ENCODE measurements at regions not wholly inside any gene's neighbourhood (a gene's known extent, or its start where the extent isn't known, plus 50 kb on each side); places are given as distances from the start of the nearest gene placed in this dataset.
"Not testable (repeated sequence)": the region's sequence is repeated elsewhere in the genome, so short reads cannot be mapped to it uniquely, and the experiment has no call there.

GRCh38 chr4:3880615-3881120 lies 114.5 kb downstream of the ADRA2C start:
- Mint-ChIP-seq H3K4me1 (ENCODE audit: low read depth, unreplicated experiment) (no peaks in the 10 kb centered on the region), H3K4me3 (ENCODE audit: low read depth, unreplicated experiment) (no peak overlapping the region), H3K27ac (ENCODE audit: unreplicated experiment) (no peak overlapping the region), H3K9me3 (ENCODE audit: low read depth, unreplicated experiment) (peaks cover 5% of the 10 kb centered on the region), H3K36me3 (ENCODE audit: insufficient read depth, unreplicated experiment) (no peaks in the 10 kb centered on the region), H3K27me3 (ENCODE audit: unreplicated experiment) (peaks cover 87% of the 10 kb centered on the region)
- DNase-seq = peak; percentile 79
- no TSS peak for BruUV-seq (replicated peaks)
- intact Hi-C loops (cut with micrococcal nuclease; ENCODE audit: unreplicated experiment) = no loop called here
- CTCF ChIA-PET = interaction anchor here (0.6 to 1.6 kb wide), 14 partner anchors 11 to 534 kb away, joined by 3 to 11 read pairs (median 4); no protein-coding TSS in a partner anchor
- TF ChIP-seq, protein P1, sequence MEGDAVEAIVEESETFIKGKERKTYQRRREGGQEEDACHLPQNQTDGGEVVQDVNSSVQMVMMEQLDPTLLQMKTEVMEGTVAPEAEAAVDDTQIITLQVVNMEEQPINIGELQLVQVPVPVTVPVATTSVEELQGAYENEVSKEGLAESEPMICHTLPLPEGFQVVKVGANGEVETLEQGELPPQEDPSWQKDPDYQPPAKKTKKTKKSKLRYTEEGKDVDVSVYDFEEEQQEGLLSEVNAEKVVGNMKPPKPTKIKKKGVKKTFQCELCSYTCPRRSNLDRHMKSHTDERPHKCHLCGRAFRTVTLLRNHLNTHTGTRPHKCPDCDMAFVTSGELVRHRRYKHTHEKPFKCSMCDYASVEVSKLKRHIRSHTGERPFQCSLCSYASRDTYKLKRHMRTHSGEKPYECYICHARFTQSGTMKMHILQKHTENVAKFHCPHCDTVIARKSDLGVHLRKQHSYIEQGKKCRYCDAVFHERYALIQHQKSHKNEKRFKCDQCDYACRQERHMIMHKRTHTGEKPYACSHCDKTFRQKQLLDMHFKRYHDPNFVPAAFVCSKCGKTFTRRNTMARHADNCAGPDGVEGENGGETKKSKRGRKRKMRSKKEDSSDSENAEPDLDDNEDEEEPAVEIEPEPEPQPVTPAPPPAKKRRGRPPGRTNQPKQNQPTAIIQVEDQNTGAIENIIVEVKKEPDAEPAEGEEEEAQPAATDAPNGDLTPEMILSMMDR (IDR thresholded peaks at IDR 0.05; ENCODE audit: unreplicated experiment) = peak; percentile 65

DNA sequence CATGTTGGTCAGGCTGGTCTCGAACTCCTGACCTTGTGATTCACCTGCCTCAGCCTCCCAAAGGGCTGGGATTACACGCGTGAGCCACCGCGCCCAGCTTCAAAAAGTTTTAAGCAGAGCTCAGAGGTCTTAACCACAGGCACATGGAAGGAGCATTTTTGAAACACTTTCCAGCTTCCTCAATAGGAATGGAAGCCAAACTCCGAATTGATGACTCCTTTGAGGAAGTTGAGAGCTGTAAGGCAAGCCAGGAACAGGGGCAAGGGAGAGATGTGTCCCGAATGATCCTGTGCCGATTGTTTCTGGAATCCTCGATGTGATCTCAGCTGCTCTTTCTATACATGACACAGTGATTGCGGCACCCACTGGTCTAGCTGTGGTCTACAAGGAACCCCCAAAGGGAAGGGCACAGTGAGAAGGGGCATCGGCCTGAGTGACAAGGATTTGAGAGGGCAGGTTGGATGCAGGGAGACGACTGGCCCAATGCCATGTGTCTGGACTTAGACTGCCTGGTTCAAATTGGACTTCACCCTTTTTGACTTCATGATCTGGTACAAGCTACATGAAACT lies 116.2 kb downstream of the ADRA2C start:
- H3K4me1 Mint-ChIP-seq (ENCODE audit: low read depth, unreplicated experiment); H3K9me3 Mint-ChIP-seq (ENCODE audit: low read depth, unreplicated experiment); BruUV-seq (replicated peaks); H3K36me3 Mint-ChIP-seq (ENCODE audit: insufficient read depth, unreplicated experiment); DNase-seq; H3K4me3 Mint-ChIP-seq (ENCODE audit: low read depth, unreplicated experiment); intact Hi-C loops (cut with micrococcal nuclease; ENCODE audit: unreplicated experiment); H3K27ac Mint-ChIP-seq (ENCODE audit: unreplicated experiment): not testable (repeated sequence)
- peaks cover 92% of the 10 kb centered on the region for H3K27me3 Mint-ChIP-seq (ENCODE audit: unreplicated experiment)
- CTCF ChIA-PET = interaction anchor here (0.7 kb wide), 1 partner anchor 90 kb away, joined by 4 read pairs; no protein-coding TSS in a partner anchor

DNA sequence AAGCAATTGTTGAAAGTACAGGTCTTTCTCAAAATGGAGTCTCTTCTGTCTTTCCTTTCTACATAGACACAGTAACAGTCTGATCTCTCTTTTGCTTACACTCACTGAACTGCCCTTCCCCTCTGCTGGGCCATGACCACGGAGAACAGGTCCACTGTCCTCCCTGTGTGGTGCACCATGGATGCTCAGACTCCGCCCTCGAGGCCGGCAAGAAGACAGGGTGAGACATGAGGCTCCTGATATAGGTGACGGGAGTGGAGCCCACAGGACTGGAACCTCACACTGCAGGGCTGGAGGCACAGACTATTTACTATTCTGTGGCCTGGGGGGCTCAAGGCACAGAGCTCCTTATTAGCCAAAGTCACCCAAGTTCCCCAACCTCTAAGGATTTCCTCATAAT lies 118.1 kb downstream of the ADRA2C start:
- H3K9me3 Mint-ChIP-seq (ENCODE audit: low read depth, unreplicated experiment); H3K4me1 Mint-ChIP-seq (ENCODE audit: low read depth, unreplicated experiment); BruUV-seq (replicated peaks); H3K4me3 Mint-ChIP-seq (ENCODE audit: low read depth, unreplicated experiment); DNase-seq; H3K27ac Mint-ChIP-seq (ENCODE audit: unreplicated experiment); CTCF ChIA-PET; H3K36me3 Mint-ChIP-seq (ENCODE audit: insufficient read depth, unreplicated experiment); intact Hi-C loops (cut with micrococcal nuclease; ENCODE audit: unreplicated experiment): not testable (repeated sequence)
- peaks cover 73% of the 10 kb centered on the region for H3K27me3 Mint-ChIP-seq (ENCODE audit: unreplicated experiment)

GRCh38 chr4:3893590-3893989 lies 127.4 kb downstream of the ADRA2C start:
- BruUV-seq (replicated peaks); H3K4me1 Mint-ChIP-seq (ENCODE audit: low read depth, unreplicated experiment); H3K27ac Mint-ChIP-seq (ENCODE audit: unreplicated experiment); H3K9me3 Mint-ChIP-seq (ENCODE audit: low read depth, unreplicated experiment); intact Hi-C loops (cut with micrococcal nuclease; ENCODE audit: unreplicated experiment); H3K36me3 Mint-ChIP-seq (ENCODE audit: insufficient read depth, unreplicated experiment); H3K27me3 Mint-ChIP-seq (ENCODE audit: unreplicated experiment); H3K4me3 Mint-ChIP-seq (ENCODE audit: low read depth, unreplicated experiment): not testable (repeated sequence)
- CTCF ChIA-PET = interaction anchor here (0.7 kb wide), 1 partner anchor 429 kb away, joined by 4 read pairs; no protein-coding TSS in a partner anchor
- DNase-seq = peak; percentile 37

DNA sequence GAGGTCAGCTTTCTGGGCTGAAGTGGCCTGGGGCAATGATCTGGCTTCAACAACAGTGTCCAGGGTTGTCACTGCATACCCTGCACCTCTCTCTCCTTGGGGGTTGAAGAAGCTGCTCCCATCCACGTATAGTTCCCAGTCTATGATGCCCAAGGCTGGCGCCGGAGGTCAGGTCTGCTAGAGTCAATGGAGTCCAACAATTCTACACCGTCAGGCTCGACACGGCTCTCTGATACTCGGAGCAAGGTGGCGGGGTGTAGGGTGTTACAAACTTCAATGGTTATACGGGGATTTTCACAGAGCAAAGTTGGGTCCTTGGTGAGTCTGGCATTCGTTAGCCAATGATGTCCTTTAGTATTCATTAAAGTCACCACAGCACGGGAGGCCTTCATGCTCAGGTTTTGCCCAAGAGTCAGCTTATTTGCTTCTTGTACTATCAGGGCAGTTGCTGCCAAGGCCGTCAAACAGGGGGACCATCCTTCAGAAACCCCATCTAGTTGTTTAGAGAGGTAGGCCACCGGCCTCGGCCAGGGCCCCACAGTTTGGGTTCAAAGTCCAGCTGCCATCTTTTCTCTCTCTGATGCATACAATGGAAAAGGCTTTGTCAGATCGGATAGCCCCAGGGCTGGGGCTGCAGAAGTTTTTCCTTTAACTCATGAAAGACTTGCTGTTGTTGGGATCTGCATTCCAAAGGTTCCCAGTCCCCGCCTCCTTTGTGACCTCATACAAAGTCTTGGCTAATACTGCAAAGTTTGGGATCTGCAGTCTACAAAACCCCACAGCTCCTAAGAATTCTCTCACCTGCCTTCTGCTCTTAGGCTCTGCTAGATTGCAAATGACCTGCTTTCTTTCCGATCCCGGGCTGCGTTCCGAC lies 128.1 kb downstream of the ADRA2C start:
- H3K9me3 Mint-ChIP-seq (ENCODE audit: low read depth, unreplicated experiment); CTCF ChIA-PET; intact Hi-C loops (cut with micrococcal nuclease; ENCODE audit: unreplicated experiment); H3K27me3 Mint-ChIP-seq (ENCODE audit: unreplicated experiment); H3K27ac Mint-ChIP-seq (ENCODE audit: unreplicated experiment); DNase-seq; BruUV-seq (replicated peaks); H3K36me3 Mint-ChIP-seq (ENCODE audit: insufficient read depth, unreplicated experiment); H3K4me3 Mint-ChIP-seq (ENCODE audit: low read depth, unreplicated experiment); H3K4me1 Mint-ChIP-seq (ENCODE audit: low read depth, unreplicated experiment): not testable (repeated sequence)

DNA sequence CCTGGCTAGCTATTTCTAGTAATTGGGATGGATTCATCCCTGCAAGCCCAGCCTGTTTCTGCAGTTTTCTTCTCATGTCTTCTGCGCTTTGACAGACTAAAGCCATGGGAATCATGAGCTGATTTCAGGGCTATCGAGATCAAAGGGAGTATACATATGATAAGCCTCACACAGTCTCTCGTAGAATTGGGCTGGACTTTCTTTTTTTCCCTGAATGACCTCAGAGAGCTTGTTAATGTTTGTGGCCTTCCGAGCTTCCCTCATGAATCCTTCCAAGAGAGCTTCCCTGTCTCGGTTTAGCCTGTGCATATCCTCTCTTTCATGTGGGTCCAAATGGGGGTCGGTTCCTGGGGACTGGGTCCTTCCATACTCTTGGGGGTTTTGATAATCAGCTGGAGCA lies 130.3 kb downstream of the ADRA2C start:
- BruUV-seq (replicated peaks) = no TSS peak
- no peak overlapping the region for H3K4me3 Mint-ChIP-seq (ENCODE audit: low read depth, unreplicated experiment)
- DNase-seq = no peak
- no peaks in the 10 kb centered on the region for H3K36me3 Mint-ChIP-seq (ENCODE audit: insufficient read depth, unreplicated experiment)
- H3K27me3 Mint-ChIP-seq (ENCODE audit: unreplicated experiment) = peaks cover 4% of the 10 kb centered on the region
- CTCF ChIA-PET = no interaction called here
- no peaks in the 10 kb centered on the region for H3K4me1 Mint-ChIP-seq (ENCODE audit: low read depth, unreplicated experiment)
- TF ChIP-seq, protein P1 (IDR thresholded peaks at IDR 0.05; ENCODE audit: unreplicated experiment) = no peak
- intact Hi-C loops (cut with micrococcal nuclease; ENCODE audit: unreplicated experiment) = no loop called here
- H3K9me3 Mint-ChIP-seq (ENCODE audit: low read depth, unreplicated experiment) = no peaks in the 10 kb centered on the region
- no peak overlapping the region for H3K27ac Mint-ChIP-seq (ENCODE audit: unreplicated experiment)

GRCh38 chr4:3896871-3897578 lies 130.8 kb downstream of the ADRA2C start:
- H3K4me3 Mint-ChIP-seq (ENCODE audit: low read depth, unreplicated experiment); BruUV-seq (replicated peaks); H3K4me1 Mint-ChIP-seq (ENCODE audit: low read depth, unreplicated experiment); H3K9me3 Mint-ChIP-seq (ENCODE audit: low read depth, unreplicated experiment); H3K27ac Mint-ChIP-seq (ENCODE audit: unreplicated experiment); intact Hi-C loops (cut with micrococcal nuclease; ENCODE audit: unreplicated experiment); H3K36me3 Mint-ChIP-seq (ENCODE audit: insufficient read depth, unreplicated experiment); CTCF ChIA-PET; DNase-seq: not testable (repeated sequence)
- H3K27me3 Mint-ChIP-seq (ENCODE audit: unreplicated experiment) = peaks cover 10% of the 10 kb centered on the region
